Body of pancreas (tissue), 4 donors: ENCODE measurements at regions not wholly inside any gene's neighbourhood (a gene's known extent, or its start where the extent isn't known, plus 50 kb on each side); places are given as distances from the start of the nearest gene placed in this dataset.

Experiments used
- POLR2A ChIP-seq, 3 donors: fragments of 450-650 bp; IDR thresholded peaks; one replicate each; pipeline ENCODE4 v1.6.1; 2016; ENCODE audit warnings: antibody characterized with exemption in 3 of 3, mild to moderate bottlenecking in 2 of 3
- TF ChIP-seq, protein P1 (sequence below), 7 experiments: fragments of 450-650 bp in 4 of 7; fragments of 200-600 bp in 3 of 7; sonication (generic) in 3 of 7; IDR thresholded peaks; one replicate each; pipeline ENCODE4 v1.5.1; 2016 to 2019; ENCODE audit warnings: antibody characterized with exemption in 7 of 7

DNA sequence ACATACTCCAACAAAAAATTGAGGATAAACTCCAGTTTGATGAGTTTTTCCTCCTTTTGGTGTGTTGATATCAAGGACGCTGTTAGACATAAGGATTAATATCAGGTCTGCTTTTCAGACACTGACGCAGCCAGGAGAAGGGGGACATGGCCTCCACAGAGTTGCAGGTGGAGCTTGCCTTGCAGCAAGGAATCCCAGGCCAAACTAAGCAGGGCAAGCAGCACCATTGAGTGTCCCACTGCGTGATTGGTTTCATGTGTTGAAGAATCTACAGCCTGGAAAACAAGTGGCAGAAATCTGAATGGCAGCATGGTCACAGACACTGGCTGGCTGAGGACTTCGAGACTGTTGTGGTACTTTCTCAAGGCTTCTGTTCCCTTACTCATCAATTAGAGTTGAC is 777.6 kb downstream of the KCNJ18 start:
- TF ChIP-seq, protein P1, sequence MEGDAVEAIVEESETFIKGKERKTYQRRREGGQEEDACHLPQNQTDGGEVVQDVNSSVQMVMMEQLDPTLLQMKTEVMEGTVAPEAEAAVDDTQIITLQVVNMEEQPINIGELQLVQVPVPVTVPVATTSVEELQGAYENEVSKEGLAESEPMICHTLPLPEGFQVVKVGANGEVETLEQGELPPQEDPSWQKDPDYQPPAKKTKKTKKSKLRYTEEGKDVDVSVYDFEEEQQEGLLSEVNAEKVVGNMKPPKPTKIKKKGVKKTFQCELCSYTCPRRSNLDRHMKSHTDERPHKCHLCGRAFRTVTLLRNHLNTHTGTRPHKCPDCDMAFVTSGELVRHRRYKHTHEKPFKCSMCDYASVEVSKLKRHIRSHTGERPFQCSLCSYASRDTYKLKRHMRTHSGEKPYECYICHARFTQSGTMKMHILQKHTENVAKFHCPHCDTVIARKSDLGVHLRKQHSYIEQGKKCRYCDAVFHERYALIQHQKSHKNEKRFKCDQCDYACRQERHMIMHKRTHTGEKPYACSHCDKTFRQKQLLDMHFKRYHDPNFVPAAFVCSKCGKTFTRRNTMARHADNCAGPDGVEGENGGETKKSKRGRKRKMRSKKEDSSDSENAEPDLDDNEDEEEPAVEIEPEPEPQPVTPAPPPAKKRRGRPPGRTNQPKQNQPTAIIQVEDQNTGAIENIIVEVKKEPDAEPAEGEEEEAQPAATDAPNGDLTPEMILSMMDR (IDR thresholded peaks at IDR 0.05) = no peak
- no peak for TF ChIP-seq POLR2A (IDR thresholded peaks at IDR 0.05)
